ENCODE measurements at regions not wholly inside any gene's neighbourhood (a gene's known extent, or its start where the extent isn't known, plus 50 kb on each side); places are given as distances from the start of the nearest gene placed in this dataset.
A peak's percentile ranks its signal among the peaks of the same experiment; 100 is the strongest.
"Not testable (repeated sequence)": the region's sequence is repeated elsewhere in the genome, so short reads cannot be mapped to it uniquely, and the experiment has no call there.

DNA sequence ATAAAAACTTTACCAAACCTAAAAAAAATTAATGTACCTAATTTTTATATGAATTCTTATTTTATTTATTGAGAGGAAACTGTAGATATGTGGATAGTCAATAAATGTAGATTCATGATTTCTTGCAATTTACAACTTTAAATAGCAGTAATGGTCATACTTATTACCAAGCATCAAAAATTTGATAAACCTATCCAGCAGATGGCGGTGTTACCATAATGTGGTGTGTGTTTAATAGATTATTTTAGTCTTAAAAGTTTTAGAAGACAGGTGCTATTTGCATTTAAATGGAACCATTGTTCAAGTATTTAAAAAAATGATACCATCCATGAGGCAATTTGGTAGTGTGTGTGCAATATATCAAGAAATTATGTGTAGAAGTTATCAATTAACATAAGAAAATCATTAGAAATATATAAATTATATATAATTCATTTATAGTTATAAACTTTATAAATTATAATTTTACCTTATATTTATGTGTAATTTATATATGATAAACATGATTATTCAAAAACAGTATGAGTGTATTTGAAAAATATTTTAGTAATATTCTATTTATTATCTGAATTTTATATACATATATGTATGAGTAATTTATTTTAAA, 176.0 kb upstream of the BCHE start:
- no CpG with 5 or more reads among the region's 1 CpG for WGBS (ENCODE audit: insufficient coverage)
- H3K27me3 ChIP-seq (ENCODE audit: control insufficient read depth, insufficient read depth, low read length), result no peaks in the 10 kb centered on the region
- DNase-seq, result peak; percentile 53
- no peaks in the 10 kb centered on the region for H3K4me1 ChIP-seq (ENCODE audit: control insufficient read depth, insufficient read depth, low read length)
- H3K27ac ChIP-seq (ENCODE audit: low read length), result no peak overlapping the region
- H3K9me3 ChIP-seq (replicated peaks; ENCODE audit: control insufficient read depth, low read depth, low read length), result no peaks in the 10 kb centered on the region
- H3K36me3 ChIP-seq (ENCODE audit: control insufficient read depth, insufficient read depth, low read length), result no peaks in the 10 kb centered on the region
- H3K4me3 ChIP-seq (ENCODE audit: low read length), result no peak overlapping the region

- no peak overlapping the region for H3K4me3 ChIP-seq (ENCODE audit: low read length)
- WGBS (ENCODE audit: insufficient coverage), result no CpG with 5 or more reads among the region's 1 CpG
- H3K4me1 ChIP-seq (ENCODE audit: control insufficient read depth, insufficient read depth, low read length), result no peaks in the 10 kb centered on the region
- no peaks in the 10 kb centered on the region for H3K36me3 ChIP-seq (ENCODE audit: control insufficient read depth, insufficient read depth, low read length)
- no peak overlapping the region for H3K27ac ChIP-seq (ENCODE audit: low read length)
- DNase-seq, result no peak
- H3K27me3 ChIP-seq (ENCODE audit: control insufficient read depth, insufficient read depth, low read length), result no peaks in the 10 kb centered on the region
- no peaks in the 10 kb centered on the region for H3K9me3 ChIP-seq (replicated peaks; ENCODE audit: control insufficient read depth, low read depth, low read length)
Observed at GRCh38 chr3:166011771-166012170, 174.5 kb upstream of the BCHE start.

GRCh38 chr3:166005126-166005525, 167.9 kb upstream of the BCHE start:
- H3K4me1 ChIP-seq (ENCODE audit: control insufficient read depth, insufficient read depth, low read length), result no peaks in the 10 kb centered on the region
- H3K9me3 ChIP-seq (replicated peaks; ENCODE audit: control insufficient read depth, low read depth, low read length), result no peaks in the 10 kb centered on the region
- H3K27ac ChIP-seq (ENCODE audit: low read length), result no peak overlapping the region
- DNase-seq, result no peak
- no peaks in the 10 kb centered on the region for H3K36me3 ChIP-seq (ENCODE audit: control insufficient read depth, insufficient read depth, low read length)
- H3K27me3 ChIP-seq (ENCODE audit: control insufficient read depth, insufficient read depth, low read length), result no peaks in the 10 kb centered on the region
- no CpG with 5 or more reads among the region's 1 CpG for WGBS (ENCODE audit: insufficient coverage)
- H3K4me3 ChIP-seq (ENCODE audit: low read length), result no peak overlapping the region

- no peak overlapping the region for H3K4me3 ChIP-seq (ENCODE audit: low read length)
- no CpG with 5 or more reads among the region's 1 CpG for WGBS (ENCODE audit: insufficient coverage)
- no peak overlapping the region for H3K27ac ChIP-seq (ENCODE audit: low read length)
- no peaks in the 10 kb centered on the region for H3K27me3 ChIP-seq (ENCODE audit: control insufficient read depth, insufficient read depth, low read length)
- no peaks in the 10 kb centered on the region for H3K4me1 ChIP-seq (ENCODE audit: control insufficient read depth, insufficient read depth, low read length)
- no peaks in the 10 kb centered on the region for H3K36me3 ChIP-seq (ENCODE audit: control insufficient read depth, insufficient read depth, low read length)
- H3K9me3 ChIP-seq (replicated peaks; ENCODE audit: control insufficient read depth, low read depth, low read length), result no peaks in the 10 kb centered on the region
- DNase-seq, result no peak
Observed at GRCh38 chr3:165994293-165994692, 157.1 kb upstream of the BCHE start.

DNA sequence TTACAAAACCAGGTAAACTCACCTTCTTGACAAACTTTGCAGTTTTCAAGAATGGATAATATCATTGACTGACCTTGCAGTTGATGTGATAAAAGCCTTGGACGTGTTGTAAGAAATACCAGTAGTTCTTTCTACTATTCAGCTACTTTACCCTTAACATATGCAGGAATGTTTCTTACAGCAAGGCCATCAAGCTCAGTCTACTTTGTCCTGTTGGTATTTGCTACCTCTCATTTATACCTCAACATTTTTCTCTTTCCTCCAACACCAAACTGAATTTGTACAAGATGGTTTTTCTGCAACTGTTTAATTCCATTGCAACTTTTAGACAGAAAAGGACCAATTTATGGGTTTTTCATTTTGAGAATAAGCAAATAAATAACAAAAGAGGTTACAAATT, 147.4 kb upstream of the BCHE start:
- WGBS (ENCODE audit: insufficient coverage), result no CpG with 5 or more reads among the region's 1 CpG

DNA sequence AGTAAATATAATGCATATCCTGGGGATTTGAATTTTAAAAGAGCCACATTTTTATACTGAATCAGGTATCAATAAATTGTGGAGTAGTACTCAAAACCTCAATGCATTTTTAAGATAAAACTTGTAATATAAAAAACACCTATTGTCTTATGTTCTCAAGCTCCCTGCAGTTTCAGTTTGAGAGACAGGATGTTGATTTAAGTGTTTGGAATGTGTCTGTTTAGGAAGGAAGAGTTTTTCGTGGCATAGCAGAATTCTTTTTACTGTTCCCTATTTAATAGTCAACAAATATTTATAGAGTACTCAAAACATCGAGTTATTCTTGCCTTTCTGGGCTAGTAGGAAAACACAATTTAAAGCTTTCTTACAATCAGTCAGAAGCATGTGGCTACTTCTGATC, 146.1 kb upstream of the BCHE start:
- DNase-seq, result no peak
- no peaks in the 10 kb centered on the region for H3K27me3 ChIP-seq (ENCODE audit: control insufficient read depth, insufficient read depth, low read length)
- no peak overlapping the region for H3K4me3 ChIP-seq (ENCODE audit: low read length)
- H3K27ac ChIP-seq (ENCODE audit: low read length), result no peak overlapping the region
- no peaks in the 10 kb centered on the region for H3K36me3 ChIP-seq (ENCODE audit: control insufficient read depth, insufficient read depth, low read length)
- WGBS (ENCODE audit: insufficient coverage), result no CpG with 5 or more reads among the region's 2 CpGs
- no peaks in the 10 kb centered on the region for H3K9me3 ChIP-seq (replicated peaks; ENCODE audit: control insufficient read depth, low read depth, low read length)
- no peaks in the 10 kb centered on the region for H3K4me1 ChIP-seq (ENCODE audit: control insufficient read depth, insufficient read depth, low read length)

More for the DNA sequence above, 147.4 kb upstream of the BCHE start:
- no peak overlapping the region for H3K4me3 ChIP-seq (ENCODE audit: low read length)
- DNase-seq, result no peak
- no peaks in the 10 kb centered on the region for H3K36me3 ChIP-seq (ENCODE audit: control insufficient read depth, insufficient read depth, low read length)
- H3K4me1 ChIP-seq (ENCODE audit: control insufficient read depth, insufficient read depth, low read length), result no peaks in the 10 kb centered on the region
- no peaks in the 10 kb centered on the region for H3K27me3 ChIP-seq (ENCODE audit: control insufficient read depth, insufficient read depth, low read length)
- H3K27ac ChIP-seq (ENCODE audit: low read length), result no peak overlapping the region
- no peaks in the 10 kb centered on the region for H3K9me3 ChIP-seq (replicated peaks; ENCODE audit: control insufficient read depth, low read depth, low read length)

DNA sequence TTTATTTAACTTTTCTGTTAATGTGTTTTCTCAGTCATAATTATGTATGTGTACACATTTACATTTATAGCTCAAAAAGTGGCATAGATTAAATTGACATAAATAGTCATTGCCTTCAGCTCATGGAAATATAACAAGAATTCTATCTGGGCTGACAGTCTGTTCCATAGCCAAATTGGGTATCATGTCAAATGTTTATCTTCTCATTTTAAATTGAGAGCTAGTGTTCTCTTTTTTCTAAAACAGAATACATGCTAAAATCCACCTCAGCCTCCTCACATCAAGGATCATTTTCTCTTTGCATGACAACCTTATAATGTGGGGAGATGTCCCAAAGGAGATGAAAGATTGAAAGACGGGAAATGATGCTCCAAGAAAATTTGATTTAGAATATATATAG, 144.1 kb upstream of the BCHE start:
- Histone ChIP-seq H3K4me3 (ENCODE audit: low read length) (no peak overlapping the region), H3K36me3 (ENCODE audit: control insufficient read depth, insufficient read depth, low read length) (no peaks in the 10 kb centered on the region), H3K4me1 (ENCODE audit: control insufficient read depth, insufficient read depth, low read length) (no peaks in the 10 kb centered on the region), H3K27me3 (ENCODE audit: control insufficient read depth, insufficient read depth, low read length) (no peaks in the 10 kb centered on the region), H3K27ac (ENCODE audit: low read length) (no peak overlapping the region), H3K9me3 (replicated peaks; ENCODE audit: control insufficient read depth, low read depth, low read length) (no peaks in the 10 kb centered on the region)
- DNase-seq, result no peak
- no CpG with 5 or more reads among the region's 1 CpG for WGBS (ENCODE audit: insufficient coverage)

GRCh38 chr3:165960825-165961224, 123.6 kb upstream of the BCHE start:
- not testable (repeated sequence) for DNase-seq; H3K27me3 ChIP-seq (ENCODE audit: control insufficient read depth, insufficient read depth, low read length); H3K36me3 ChIP-seq (ENCODE audit: control insufficient read depth, insufficient read depth, low read length); H3K27ac ChIP-seq (ENCODE audit: low read length); H3K9me3 ChIP-seq (replicated peaks; ENCODE audit: control insufficient read depth, low read depth, low read length); H3K4me3 ChIP-seq (ENCODE audit: low read length); H3K4me1 ChIP-seq (ENCODE audit: control insufficient read depth, insufficient read depth, low read length)
- WGBS (ENCODE audit: insufficient coverage), result no CpG with 5 or more reads among the region's 3 CpGs

DNA sequence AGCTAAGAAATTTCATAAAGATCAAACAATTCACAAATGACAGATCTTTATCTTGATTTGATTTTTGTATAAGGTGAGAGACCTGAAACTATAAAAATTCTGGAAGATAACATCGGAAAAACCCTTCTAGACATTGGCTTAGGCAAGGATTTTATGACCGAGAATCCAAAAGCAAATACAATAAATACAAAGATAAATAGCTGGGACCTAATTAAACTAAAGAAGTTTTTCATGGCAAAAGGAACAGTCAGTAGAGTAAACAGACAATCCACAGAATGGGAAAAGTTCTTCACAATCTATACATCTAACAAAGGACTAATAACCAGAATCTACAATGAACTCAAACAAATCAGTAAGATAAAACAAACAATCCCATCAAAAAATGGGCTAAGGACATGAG, 116.9 kb upstream of the BCHE start:
- WGBS (ENCODE audit: insufficient coverage), result no CpG with 5 or more reads among the region's 2 CpGs
- Histone ChIP-seq H3K4me3 (ENCODE audit: low read length) (no peak overlapping the region), H3K36me3 (ENCODE audit: control insufficient read depth, insufficient read depth, low read length) (no peaks in the 10 kb centered on the region), H3K27ac (ENCODE audit: low read length) (no peak overlapping the region), H3K4me1 (ENCODE audit: control insufficient read depth, insufficient read depth, low read length) (no peaks in the 10 kb centered on the region), H3K9me3 (replicated peaks; ENCODE audit: control insufficient read depth, low read depth, low read length) (peaks cover 2% of the 10 kb centered on the region), H3K27me3 (ENCODE audit: control insufficient read depth, insufficient read depth, low read length) (no peaks in the 10 kb centered on the region)
- DNase-seq, result no peak

GRCh38 chr3:165946360-165946759, 109.1 kb upstream of the BCHE start:
- Histone ChIP-seq H3K4me1 (ENCODE audit: control insufficient read depth, insufficient read depth, low read length) (no peaks in the 10 kb centered on the region), H3K9me3 (replicated peaks; ENCODE audit: control insufficient read depth, low read depth, low read length) (peaks cover 2% of the 10 kb centered on the region), H3K4me3 (ENCODE audit: low read length) (no peak overlapping the region), H3K27me3 (ENCODE audit: control insufficient read depth, insufficient read depth, low read length) (no peaks in the 10 kb centered on the region), H3K36me3 (ENCODE audit: control insufficient read depth, insufficient read depth, low read length) (no peaks in the 10 kb centered on the region), H3K27ac (ENCODE audit: low read length) (no peak overlapping the region)
- DNase-seq, result no peak

DNA sequence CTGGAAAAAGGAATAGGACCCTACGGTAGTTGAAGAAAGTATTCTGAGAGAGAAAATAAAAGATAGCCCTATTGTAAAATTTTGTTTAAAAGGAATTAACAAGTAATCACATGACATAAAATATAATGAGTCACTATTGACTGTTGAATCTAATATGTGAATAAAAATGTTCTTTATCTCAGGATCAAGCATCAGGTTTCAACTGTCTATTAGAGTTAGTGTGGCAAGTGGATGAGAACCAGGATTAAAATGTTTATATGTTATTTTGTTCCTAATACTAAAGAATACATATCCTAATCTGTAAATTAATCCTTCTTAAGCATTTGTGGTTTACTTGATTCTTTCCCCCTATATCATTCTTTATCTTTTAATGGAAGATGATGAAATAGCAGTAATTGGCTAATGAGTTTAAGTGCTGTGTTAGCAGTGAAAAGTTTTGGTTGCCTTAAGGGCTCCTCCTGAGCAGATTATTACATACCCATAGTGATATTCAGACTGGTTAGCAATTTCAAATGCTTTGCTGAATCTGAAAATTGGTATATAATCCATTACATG, 101.8 kb upstream of the BCHE start:
- peaks cover 3% of the 10 kb centered on the region for H3K9me3 ChIP-seq (replicated peaks; ENCODE audit: control insufficient read depth, low read depth, low read length)
- DNase-seq, result no peak
- no peaks in the 10 kb centered on the region for H3K27me3 ChIP-seq (ENCODE audit: control insufficient read depth, insufficient read depth, low read length)
- H3K4me1 ChIP-seq (ENCODE audit: control insufficient read depth, insufficient read depth, low read length), result no peaks in the 10 kb centered on the region
- WGBS (ENCODE audit: insufficient coverage), result no CpG with 5 or more reads among the region's 1 CpG
- H3K36me3 ChIP-seq (ENCODE audit: control insufficient read depth, insufficient read depth, low read length), result no peaks in the 10 kb centered on the region
- no peak overlapping the region for H3K27ac ChIP-seq (ENCODE audit: low read length)
- H3K4me3 ChIP-seq (ENCODE audit: low read length), result no peak overlapping the region

All from muscle of leg (tissue), 3 donors.